Cardiac septum (tissue), 1 donor: ENCODE measurements at regions not wholly inside any gene's neighbourhood (a gene's known extent, or its start where the extent isn't known, plus 50 kb on each side); places are given as distances from the start of the nearest gene placed in this dataset.

Source experiments
- DNase-seq: peaks from one replicate; pipeline ENCODE4 v3.0.0-alpha.2; 2020; ENCODE audit warnings: low spot score
- intact Hi-C: fragments of 100-400 bp; cut with DNase I; formaldehyde crosslinking; loops from one replicate; pipeline ENCODE4 v1.14.0; 2022
- donor health status: DM: no; HTN: no; CAD: no.

GRCh38 chr3:75983609-75984290, 198.4 kb upstream of the ZNF717 start:
- DNase-seq, result no peak
- intact Hi-C loops, result no loop called here

GRCh38 chr3:75985432-75985831, 200.1 kb upstream of the ZNF717 start:
- intact Hi-C loops, result no loop called here

GRCh38 chr3:76010252-76010651, 224.9 kb upstream of the ZNF717 start:
- DNase-seq, result no peak
- intact Hi-C loops, result no loop called here

More at GRCh38 chr3:75985432-75985831, 200.1 kb upstream of the ZNF717 start:
- DNase-seq, result no peak

- intact Hi-C loops, result no loop called here
- no peak for DNase-seq
Measured at GRCh38 chr3:76011121-76011520, 225.8 kb upstream of the ZNF717 start.

GRCh38 chr3:76015496-76015895, 230.1 kb upstream of the ZNF717 start:
- intact Hi-C loops, result no loop called here

GRCh38 chr3:76016111-76016510, 230.8 kb upstream of the ZNF717 start:
- intact Hi-C loops, result no loop called here
- no peak for DNase-seq

More at GRCh38 chr3:76015496-76015895, 230.1 kb upstream of the ZNF717 start:
- DNase-seq, result no peak

GRCh38 chr3:76016769-76017439, 231.6 kb upstream of the ZNF717 start:
- intact Hi-C loops, result no loop called here
- DNase-seq, result no peak

- intact Hi-C loops, result loop anchor here (10.0 kb wide), 1 partner anchor 553 kb away; no protein-coding TSS in a partner anchor
- no peak for DNase-seq
Measured at GRCh38 chr3:76021376-76021775, 236.0 kb upstream of the ZNF717 start.

GRCh38 chr3:76024640-76025039, 239.3 kb upstream of the ZNF717 start:
- intact Hi-C loops, result loop anchor here (10.0 kb wide), 1 partner anchor 550 kb away; no protein-coding TSS in a partner anchor
- DNase-seq, result no peak

GRCh38 chr3:76025561-76025960, 240.2 kb upstream of the ZNF717 start:
- no peak for DNase-seq
- intact Hi-C loops, result loop anchor here (10.0 kb wide), 1 partner anchor 549 kb away; no protein-coding TSS in a partner anchor

- no peak for DNase-seq
- intact Hi-C loops, result loop anchor here (10.0 kb wide), 1 partner anchor 548 kb away; no protein-coding TSS in a partner anchor
Measured at GRCh38 chr3:76026379-76026778, 241.0 kb upstream of the ZNF717 start.

- no peak for DNase-seq
- intact Hi-C loops, result loop anchor here (10.0 kb wide), 1 partner anchor 546 kb away; no protein-coding TSS in a partner anchor
Measured at GRCh38 chr3:76028774-76029173, 243.4 kb upstream of the ZNF717 start.

- no peak for DNase-seq
- intact Hi-C loops, result no loop called here
Measured at GRCh38 chr3:76034649-76035048, 249.3 kb upstream of the ZNF717 start.

- no peak for DNase-seq
- intact Hi-C loops, result no loop called here
Measured at GRCh38 chr3:76035117-76035516, 249.8 kb upstream of the ZNF717 start.

- intact Hi-C loops, result no loop called here
- DNase-seq, result no peak
Measured at GRCh38 chr3:76038949-76039348, 253.6 kb upstream of the ZNF717 start.

GRCh38 chr3:76039431-76039830, 254.1 kb upstream of the ZNF717 start:
- intact Hi-C loops, result no loop called here

GRCh38 chr3:76040946-76041345, 255.6 kb upstream of the ZNF717 start:
- intact Hi-C loops, result no loop called here

More at GRCh38 chr3:76039431-76039830, 254.1 kb upstream of the ZNF717 start:
- no peak for DNase-seq

GRCh38 chr3:76043746-76044145, 258.4 kb upstream of the ZNF717 start:
- DNase-seq, result no peak
- intact Hi-C loops, result no loop called here

More at GRCh38 chr3:76040946-76041345, 255.6 kb upstream of the ZNF717 start:
- no peak for DNase-seq

- intact Hi-C loops, result no loop called here
- DNase-seq, result no peak
Measured at GRCh38 chr3:76044601-76045600, 259.6 kb upstream of the ZNF717 start.

- intact Hi-C loops, result no loop called here
- DNase-seq, result no peak
Measured at GRCh38 chr3:76047368-76047767, 262.0 kb upstream of the ZNF717 start.
